ENCODE measurements at regions not wholly inside any gene's neighbourhood (a gene's known extent, or its start where the extent isn't known, plus 50 kb on each side); places are given as distances from the start of the nearest gene placed in this dataset.

- TF ChIP-seq CTCF (IDR thresholded peaks at IDR 0.05) (no peak), POLR2A (IDR thresholded peaks at IDR 0.05) (no peak)
Observed at GRCh38 chr5:6843821-6844220, 130.6 kb downstream of the TENT4A start.
